Trophoblast cell (in vitro differentiated cells and primary cell): ENCODE measurements at regions not wholly inside any gene's neighbourhood (a gene's known extent, or its start where the extent isn't known, plus 50 kb on each side); places are given as distances from the start of the nearest gene placed in this dataset.

Source experiments
- DNase-seq, 2 donors: peaks; one replicate each; pipeline ENCODE4 v3.0.0-alpha.2; 2016
- H2AFZ ChIP-seq: 2 replicates; pipeline ENCODE4 v1.6.1; 2013; ENCODE audit warnings: low read length, moderate library complexity, mild to moderate bottlenecking; ENCODE audit not compliant: insufficient read depth, poor library complexity
- H2AK5ac ChIP-seq: 2 replicates; pipeline ENCODE4 v1.6.1; 2013; ENCODE audit warnings: mild to moderate bottlenecking, low read length
- H2BK120ac ChIP-seq: 2 replicates; pipeline ENCODE4 v1.6.1; 2013; ENCODE audit warnings: low read length, mild to moderate bottlenecking, moderate library complexity; ENCODE audit not compliant: insufficient read depth, poor library complexity
- H2BK12ac ChIP-seq: 2 replicates; pipeline ENCODE4 v1.6.1; 2013; ENCODE audit warnings: mild to moderate bottlenecking, low read length, moderate library complexity
- H2BK5ac ChIP-seq: 2 replicates; pipeline ENCODE4 v1.6.1; 2013; ENCODE audit warnings: low read length, low read depth, moderate library complexity, mild to moderate bottlenecking; ENCODE audit not compliant: poor library complexity
- H3K14ac ChIP-seq: 2 replicates; pipeline ENCODE4 v1.6.1; 2013; ENCODE audit warnings: mild to moderate bottlenecking, low read length
- H3K18ac ChIP-seq: 2 replicates; pipeline ENCODE4 v1.6.1; 2013; ENCODE audit warnings: mild to moderate bottlenecking, low read length
- H3K23ac ChIP-seq: 2 replicates; pipeline ENCODE4 v1.6.1; 2013; ENCODE audit warnings: low read length
- H3K27ac ChIP-seq: 2 replicates; pipeline ENCODE4 v1.5.1; 2013; ENCODE audit warnings: low read depth, mild to moderate bottlenecking, inconsistent platforms, low read length, moderate library complexity
- H3K27me3 ChIP-seq: 2 replicates; pipeline ENCODE4 v1.6.1; 2013; ENCODE audit warnings: inconsistent platforms, mild to moderate bottlenecking, low read length, moderate library complexity; ENCODE audit not compliant: insufficient read depth
- H3K36me3 ChIP-seq, 2 experiments: 1 replicate in 1 of 2; 2 replicates in 1 of 2; pipeline ENCODE4 v1.6.1; 2013; ENCODE audit warnings: low read length in 2 of 2, mild to moderate bottlenecking in 2 of 2, moderate library complexity in 1 of 2; ENCODE audit not compliant: insufficient read depth in 2 of 2, control insufficient read depth in 1 of 2
- H3K4ac ChIP-seq: 2 replicates; pipeline ENCODE4 v1.6.1; 2013; ENCODE audit warnings: low read depth, mild to moderate bottlenecking, low read length, moderate library complexity
- H3K4me1 ChIP-seq, 2 experiments: 1 replicate in 1 of 2; 2 replicates in 1 of 2; pipeline ENCODE4 v1.6.1; 2013; ENCODE audit warnings: low read length in 2 of 2, mild to moderate bottlenecking in 2 of 2, moderate library complexity in 1 of 2; ENCODE audit not compliant: insufficient read depth in 2 of 2, control insufficient read depth in 1 of 2
- H3K4me2 ChIP-seq: 2 replicates; pipeline ENCODE4 v1.6.1; 2013; ENCODE audit warnings: inconsistent platforms, mild to moderate bottlenecking, low read length, moderate library complexity
- H3K4me3 ChIP-seq: 2 replicates; pipeline ENCODE4 v1.5.1; 2013; ENCODE audit warnings: mild to moderate bottlenecking, low read depth, low read length, inconsistent platforms
- H3K79me1 ChIP-seq: one replicate; pipeline ENCODE4 v1.6.1; 2013; ENCODE audit warnings: low read length
- H3K79me2 ChIP-seq: 2 replicates; pipeline ENCODE4 v1.6.1; 2013; ENCODE audit warnings: low read length, mild to moderate bottlenecking; ENCODE audit not compliant: control insufficient read depth, insufficient read depth, poor library complexity
- H3K9ac ChIP-seq: 2 replicates; pipeline ENCODE4 v1.6.1; 2013; ENCODE audit warnings: mild to moderate bottlenecking, low read length
- H3K9me3 ChIP-seq: 2 replicates; pipeline ENCODE4 v1.6.1; 2013; ENCODE audit warnings: low read depth, mild to moderate bottlenecking, control low read depth, inconsistent platforms, low read length; ENCODE audit not compliant: insufficient read depth
- H4K12ac ChIP-seq: 2 replicates; pipeline ENCODE4 v1.6.1; 2013; ENCODE audit warnings: low read depth, mild to moderate bottlenecking, low read length, moderate library complexity
- H4K8ac ChIP-seq: 2 replicates; pipeline ENCODE4 v1.6.1; 2013; ENCODE audit warnings: low read depth, mild to moderate bottlenecking, low read length, moderate library complexity
- H4K91ac ChIP-seq: one replicate; pipeline ENCODE4 v1.6.1; 2013; ENCODE audit warnings: low read depth, mild to moderate bottlenecking, low read length, moderate library complexity
- WGBS: extraction: QIAGEN DNeasy Blood & Tissue Kit; methylation state at CpG from one replicate; pipeline ENCODE4 v1.1.7; 2013; ENCODE audit warnings: missing lambda C conversion rate; ENCODE audit not compliant: insufficient read length, insufficient coverage; ENCODE audit errors: extremely low coverage; 5-methylcytosine and 5-hydroxymethylcytosine counted together

GRCh38 chr10:21336476-21337170 lies 188.9 kb downstream of the SKIDA1 start:
- DNase-seq = peak; percentile 97
- H3K4ac ChIP-seq = peak overlapping the region; percentile 56
- peaks cover 42% of the 10 kb centered on the region for H3K79me1 ChIP-seq
- peaks cover 18 to 19% of the 10 kb centered on the region in 2 experiments for H3K4me1 ChIP-seq
- H3K36me3 ChIP-seq = no peaks in the 10 kb centered on the region
- peak overlapping the region; percentile 72 for H4K8ac ChIP-seq
- H3K27me3 ChIP-seq = no peaks in the 10 kb centered on the region
- peak overlapping the region; percentile 61 for H2AK5ac ChIP-seq
- H3K27ac ChIP-seq = peak overlapping the region; percentile 97
- H3K79me2 ChIP-seq = peaks cover 4% of the 10 kb centered on the region
- H2AFZ ChIP-seq = peak overlapping the region; percentile 35
- no peaks in the 10 kb centered on the region for H3K9me3 ChIP-seq
- H2BK12ac ChIP-seq = peak overlapping the region; percentile 83
- H2BK120ac ChIP-seq = peak overlapping the region; percentile 97
- H3K9ac ChIP-seq = no peak overlapping the region
- H2BK5ac ChIP-seq = peak overlapping the region; percentile 96
- H3K18ac ChIP-seq = peak overlapping the region; percentile 88
- peak overlapping the region; percentile 26 for H4K12ac ChIP-seq
- peak overlapping the region; percentile 98 for H4K91ac ChIP-seq
- no CpG with 5 or more reads among the region's 8 CpGs for WGBS
- H3K4me2 ChIP-seq = peak overlapping the region; percentile 47
- H3K14ac ChIP-seq = peak overlapping the region; percentile 84
- no peak overlapping the region for H3K23ac ChIP-seq
- H3K4me3 ChIP-seq = no peak overlapping the region

DNA sequence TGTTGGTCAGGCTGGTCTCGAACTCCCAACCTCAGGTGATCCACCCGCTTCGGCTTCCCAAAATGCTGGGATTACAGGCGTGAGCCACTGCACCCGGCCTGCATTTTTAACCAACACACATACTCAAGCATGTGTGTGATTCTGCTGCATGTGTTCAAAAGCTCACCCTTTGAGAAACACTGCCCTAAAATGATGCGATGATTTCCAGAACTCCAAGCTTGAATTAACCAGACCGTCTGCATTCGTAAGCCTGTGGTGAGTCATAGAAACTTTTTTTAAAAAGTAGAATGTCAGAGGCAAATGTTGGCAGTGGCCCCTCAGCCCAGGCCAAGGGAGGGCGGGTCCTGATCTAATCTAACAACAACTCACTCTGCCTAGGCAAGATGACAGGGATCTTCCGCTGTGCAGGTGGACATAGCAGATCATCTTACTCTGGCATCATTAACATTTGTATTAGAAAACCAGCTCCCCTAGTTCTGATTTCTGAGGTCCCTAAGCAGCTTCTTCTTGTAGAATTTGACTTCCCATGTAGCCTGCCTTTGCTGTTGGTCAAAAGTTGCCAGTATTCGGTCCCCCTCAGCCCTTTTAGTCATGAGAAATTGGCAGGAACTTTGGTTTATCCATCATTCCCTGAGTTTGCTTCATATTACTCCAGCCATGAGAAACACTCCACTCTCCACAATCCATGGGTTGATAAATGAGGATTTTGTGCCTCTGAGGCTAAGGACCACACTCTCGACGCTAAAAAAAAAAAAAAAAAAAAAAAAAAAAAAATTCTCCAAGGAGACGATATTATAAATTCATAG lies 190.4 kb downstream of the SKIDA1 start:
- no peak overlapping the region for H3K4ac ChIP-seq
- no peak overlapping the region for H3K23ac ChIP-seq
- no peaks in the 10 kb centered on the region for H3K9me3 ChIP-seq
- no peak overlapping the region for H2AFZ ChIP-seq
- peaks cover 4% of the 10 kb centered on the region for H3K79me2 ChIP-seq
- no peak overlapping the region for H2AK5ac ChIP-seq
- H3K36me3 ChIP-seq = no peaks in the 10 kb centered on the region
- peak; percentile 94 to 98 for DNase-seq
- peak overlapping the region; percentile 97 for H3K27ac ChIP-seq
- no peak overlapping the region for H3K4me3 ChIP-seq
- H3K4me1 ChIP-seq = peaks cover 18 to 24% of the 10 kb centered on the region in 2 experiments
- peaks cover 41% of the 10 kb centered on the region for H3K79me1 ChIP-seq
- no peak overlapping the region for H4K12ac ChIP-seq
- H3K4me2 ChIP-seq = no peak overlapping the region
- no peaks in the 10 kb centered on the region for H3K27me3 ChIP-seq
- H2BK5ac ChIP-seq = peak overlapping the region; percentile 89
- WGBS = no CpG with 5 or more reads among the region's 14 CpGs
- H2BK12ac ChIP-seq = peak overlapping the region; percentile 86
- peak overlapping the region; percentile 58 for H4K8ac ChIP-seq
- no peak overlapping the region for H3K9ac ChIP-seq
- H3K14ac ChIP-seq = peak overlapping the region; percentile 58
- H2BK120ac ChIP-seq = peak overlapping the region; percentile 94
- no peak overlapping the region for H3K18ac ChIP-seq
- H4K91ac ChIP-seq = peak overlapping the region; percentile 85

- H2AK5ac ChIP-seq = peak overlapping the region; percentile 63
- H2AFZ ChIP-seq = no peak overlapping the region
- DNase-seq = peak in 1 of 2 donors; percentile 61
- H3K9me3 ChIP-seq = no peaks in the 10 kb centered on the region
- no peaks in the 10 kb centered on the region for H3K36me3 ChIP-seq
- no peak overlapping the region for H3K4me3 ChIP-seq
- peak overlapping the region; percentile 6 for H3K27ac ChIP-seq
- no peak overlapping the region for H3K9ac ChIP-seq
- H4K12ac ChIP-seq = no peak overlapping the region
- H3K14ac ChIP-seq = no peak overlapping the region
- H3K27me3 ChIP-seq = no peaks in the 10 kb centered on the region
- H2BK120ac ChIP-seq = peak overlapping the region; percentile 44
- peak overlapping the region; percentile 83 for H2BK12ac ChIP-seq
- H3K4ac ChIP-seq = no peak overlapping the region
- peak overlapping the region; percentile 42 for H2BK5ac ChIP-seq
- no peaks in the 10 kb centered on the region for H3K79me2 ChIP-seq
- H3K4me2 ChIP-seq = no peak overlapping the region
- H4K91ac ChIP-seq = no peak overlapping the region
- H3K18ac ChIP-seq = no peak overlapping the region
- peaks cover 26% of the 10 kb centered on the region for H3K79me1 ChIP-seq
- H3K4me1 ChIP-seq = peaks cover 15 to 21% of the 10 kb centered on the region in 2 experiments
- WGBS = no CpG with 5 or more reads among the region's 6 CpGs
- no peak overlapping the region for H3K23ac ChIP-seq
- H4K8ac ChIP-seq = peak overlapping the region; percentile 62
Observed at GRCh38 chr10:21330628-21331020, 194.9 kb downstream of the SKIDA1 start.

DNA sequence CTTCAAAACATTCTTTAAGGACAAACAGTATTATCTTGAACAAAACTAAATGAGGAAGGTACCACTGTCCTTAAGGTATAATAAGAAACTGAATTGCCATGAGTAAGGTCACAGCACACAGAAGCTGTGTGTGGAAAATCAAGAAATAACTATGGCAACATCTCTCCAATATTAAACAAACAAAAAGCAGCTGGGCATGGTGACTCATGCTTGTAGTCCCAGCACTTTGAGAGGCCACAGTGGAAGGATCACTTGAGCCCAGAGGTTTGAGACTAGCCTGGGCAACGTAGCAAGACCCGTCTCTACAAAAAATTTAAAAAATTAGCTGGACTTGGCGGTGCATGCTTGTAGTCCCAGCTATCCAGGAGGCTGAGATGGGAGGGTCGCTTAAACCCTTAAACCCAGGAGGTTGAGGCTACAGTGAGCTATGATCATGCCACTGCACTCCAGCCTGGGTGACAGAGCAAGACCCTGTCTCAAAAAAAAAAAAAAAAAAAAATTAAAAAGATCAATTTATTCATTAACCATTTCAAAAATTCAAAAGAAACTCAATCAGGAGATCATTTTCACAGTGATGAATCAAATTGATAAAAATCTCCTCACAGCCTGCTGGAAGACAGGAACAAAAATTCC lies 195.4 kb downstream of the SKIDA1 start:
- Histone ChIP-seq H2AK5ac (no peak overlapping the region), H3K36me3 (no peaks in the 10 kb centered on the region), H3K18ac (no peak overlapping the region), H3K27ac (peak overlapping the region; percentile 6), H2BK120ac (peak overlapping the region; percentile 64), H3K14ac (no peak overlapping the region), H4K12ac (no peak overlapping the region), H2AFZ (no peak overlapping the region), H3K4me1 (peaks cover 14 to 17% of the 10 kb centered on the region in 2 experiments), H3K79me1 (peaks cover 23% of the 10 kb centered on the region), H2BK5ac (no peak overlapping the region), H4K8ac (no peak overlapping the region), H2BK12ac (peak overlapping the region; percentile 43), H3K27me3 (no peaks in the 10 kb centered on the region), H3K9me3 (no peaks in the 10 kb centered on the region), H3K4me3 (no peak overlapping the region), H4K91ac (peak overlapping the region; percentile 60), H3K23ac (no peak overlapping the region), H3K9ac (no peak overlapping the region), H3K79me2 (no peaks in the 10 kb centered on the region), H3K4me2 (no peak overlapping the region), H3K4ac (no peak overlapping the region)
- DNase-seq = peak; percentile 93 to 98
- WGBS = no CpG with 5 or more reads among the region's 4 CpGs
